H9 (cell line): ENCODE measurements at regions not wholly inside any gene's neighbourhood (a gene's known extent, or its start where the extent isn't known, plus 50 kb on each side); places are given as distances from the start of the nearest gene placed in this dataset.

Experiments used
- DNase-seq: peaks from one replicate; pipeline ENCODE4 v3.0.0-alpha.2; 2017
- H2AFZ ChIP-seq: one replicate; pipeline ENCODE4 v1.6.1; 2013; ENCODE audit warnings: mild to moderate bottlenecking, low read length, control low read depth, moderate library complexity
- H2AK5ac ChIP-seq: 2 replicates; pipeline ENCODE4 v1.6.1; 2013; ENCODE audit warnings: low read length, control low read depth, mixed read lengths; ENCODE audit not compliant: insufficient read length
- H2BK120ac ChIP-seq: one replicate; pipeline ENCODE4 v1.6.1; 2013; ENCODE audit warnings: low read depth, mild to moderate bottlenecking, low read length, control low read depth, inconsistent platforms; ENCODE audit not compliant: poor library complexity, severe bottlenecking
- H2BK12ac ChIP-seq: 2 replicates; pipeline ENCODE4 v1.6.1; 2013; ENCODE audit warnings: low read length, control low read depth, mixed read lengths, low read depth; ENCODE audit not compliant: insufficient read length
- H2BK15ac ChIP-seq: 2 replicates; pipeline ENCODE4 v1.6.1; 2013; ENCODE audit warnings: low read depth, low read length, control low read depth
- H2BK20ac ChIP-seq: one replicate; pipeline ENCODE4 v1.6.1; 2013; ENCODE audit warnings: low read depth, mild to moderate bottlenecking, low read length, control low read depth, inconsistent platforms; ENCODE audit not compliant: poor library complexity, severe bottlenecking
- H2BK5ac ChIP-seq: 2 replicates; pipeline ENCODE4 v1.6.1; 2013; ENCODE audit warnings: low read length, control low read depth, mixed read lengths; ENCODE audit not compliant: insufficient read length
- H3K14ac ChIP-seq: 2 replicates; pipeline ENCODE4 v1.6.1; 2013; ENCODE audit warnings: low read length, control low read depth; ENCODE audit not compliant: insufficient read depth
- H3K18ac ChIP-seq: 2 replicates; pipeline ENCODE4 v1.6.1; 2013; ENCODE audit warnings: low read depth, mild to moderate bottlenecking, mixed read lengths, low read length, control low read depth; ENCODE audit not compliant: insufficient read length
- H3K23ac ChIP-seq: 2 replicates; pipeline ENCODE4 v1.6.1; 2013; ENCODE audit warnings: low read length, control low read depth, mixed read lengths, low read depth; ENCODE audit not compliant: insufficient read length
- H3K23me2 ChIP-seq: 2 replicates; pipeline ENCODE4 v1.6.1; 2013; ENCODE audit warnings: low read depth, mild to moderate bottlenecking, mixed read lengths, low read length, control low read depth; ENCODE audit not compliant: insufficient read length, poor library complexity, severe bottlenecking
- H3K27ac ChIP-seq: 2 replicates; pipeline ENCODE4 v1.5.1; 2013; ENCODE audit warnings: low read length, control low read depth, mixed read lengths, low read depth; ENCODE audit not compliant: insufficient read length
- H3K27me3 ChIP-seq: 2 replicates; pipeline ENCODE4 v1.6.1; 2013; ENCODE audit warnings: low read length, control low read depth, inconsistent platforms; ENCODE audit not compliant: insufficient read depth
- H3K4ac ChIP-seq: 2 replicates; pipeline ENCODE4 v1.6.1; 2013; ENCODE audit warnings: low read depth, mild to moderate bottlenecking, control low read depth, inconsistent platforms, low read length, moderate library complexity
- H3K4me1 ChIP-seq: 2 replicates; pipeline ENCODE4 v1.6.1; 2013; ENCODE audit warnings: low read length, control low read depth, inconsistent platforms; ENCODE audit not compliant: insufficient read depth
- H3K4me2 ChIP-seq: 2 replicates; pipeline ENCODE4 v1.6.1; 2013; ENCODE audit warnings: low read length, control low read depth, mixed read lengths; ENCODE audit not compliant: insufficient read length, insufficient read depth
- H3K56ac ChIP-seq: 2 replicates; pipeline ENCODE4 v1.6.1; 2013; ENCODE audit warnings: low read depth, mild to moderate bottlenecking, mixed read lengths, low read length, control low read depth; ENCODE audit not compliant: insufficient read length
- H3K79me1 ChIP-seq: 2 replicates; pipeline ENCODE4 v1.6.1; 2013; ENCODE audit warnings: low read depth, mild to moderate bottlenecking, moderate library complexity, low read length, control low read depth, inconsistent platforms; ENCODE audit not compliant: insufficient read depth, poor library complexity, severe bottlenecking
- H3K79me2 ChIP-seq: 2 replicates; pipeline ENCODE4 v1.6.1; 2013; ENCODE audit warnings: low read length, control low read depth, inconsistent platforms; ENCODE audit not compliant: insufficient read depth
- H3K9ac ChIP-seq: 2 replicates; pipeline ENCODE4 v1.6.1; 2013; ENCODE audit warnings: low read length, control low read depth, mixed read lengths; ENCODE audit not compliant: insufficient read length; ENCODE audit errors: extremely low read depth
- H3K9me3 ChIP-seq: one replicate; pipeline ENCODE4 v1.6.1; 2013; ENCODE audit warnings: low read depth, low read length, inconsistent platforms; ENCODE audit not compliant: control insufficient read depth
- H3T11ph ChIP-seq: one replicate; pipeline ENCODE4 v1.6.1; 2013; ENCODE audit warnings: mild to moderate bottlenecking, low read length, control low read depth, inconsistent platforms
- H4K20me1 ChIP-seq: one replicate; pipeline ENCODE4 v1.6.1; 2013; ENCODE audit not compliant: control insufficient read depth, insufficient read length, insufficient read depth
- H4K5ac ChIP-seq: 2 replicates; pipeline ENCODE4 v1.6.1; 2013; ENCODE audit warnings: low read depth, mild to moderate bottlenecking, mixed read lengths, low read length, control low read depth; ENCODE audit not compliant: insufficient read length
- H4K8ac ChIP-seq: replicated peaks from 2 replicates; pipeline ENCODE4 v1.6.1; 2013; ENCODE audit warnings: low read length, control low read depth, mixed read lengths, low read depth; ENCODE audit not compliant: insufficient read length
- H4K91ac ChIP-seq: 2 replicates; pipeline ENCODE4 v1.6.1; 2013; ENCODE audit warnings: low read depth, mild to moderate bottlenecking, moderate library complexity, mixed read lengths, low read length, control low read depth; ENCODE audit not compliant: insufficient read length
- H3K27ac Mint-ChIP-seq, 3 experiments: 2 replicates in 2 of 3; 3 replicates in 1 of 3; pipeline ENCODE4 v1.8.0; 2020 to 2021; ENCODE audit warnings: mixed read lengths in 3 of 3, mild to moderate bottlenecking in 1 of 3, moderate library complexity in 1 of 3
- H3K27me3 Mint-ChIP-seq: 2 replicates; pipeline ENCODE4 v1.8.0; 2021; ENCODE audit warnings: low read depth, mild to moderate bottlenecking, moderate library complexity, mixed read lengths
- H3K36me3 Mint-ChIP-seq, 3 experiments: 2 replicates in 2 of 3; 3 replicates in 1 of 3; pipeline ENCODE4 v1.8.0; 2020 to 2021; ENCODE audit warnings: low read depth in 3 of 3, mixed read lengths in 3 of 3; ENCODE audit not compliant: insufficient read depth in 1 of 3
- H3K4me1 Mint-ChIP-seq, 2 experiments: 2 replicates each; pipeline ENCODE4 v1.8.0; 2020; ENCODE audit warnings: mixed read lengths in 2 of 2
- H3K4me3 Mint-ChIP-seq, 2 experiments: 2 replicates in 1 of 2; 3 replicates in 1 of 2; pipeline ENCODE4 v1.8.0; 2020 to 2021; ENCODE audit warnings: mild to moderate bottlenecking in 2 of 2, mixed read lengths in 2 of 2, moderate library complexity in 1 of 2
- H3K9me3 Mint-ChIP-seq, 2 experiments: 2 replicates in 1 of 2; 3 replicates in 1 of 2; pipeline ENCODE4 v1.8.0; 2020; ENCODE audit warnings: mild to moderate bottlenecking in 2 of 2, mixed read lengths in 2 of 2, moderate library complexity in 1 of 2
- WGBS: extraction: QIAGEN DNeasy Blood & Tissue Kit; methylation state at CpG from one replicate; pipeline ENCODE4 v1.1.7; 2013; ENCODE audit warnings: missing lambda C conversion rate, low lambda C conversion rate, mixed read lengths; ENCODE audit not compliant: insufficient read length; ENCODE audit errors: extremely low coverage; 5-methylcytosine and 5-hydroxymethylcytosine counted together
- TF ChIP-seq, protein P1 (sequence below): fragments of 200-600 bp; sonication (generic); conservative IDR thresholded peaks from 3 replicates; pipeline ENCODE4 v1.8.0; 2021; ENCODE audit warnings: antibody characterized with exemption, mild to moderate bottlenecking

DNA sequence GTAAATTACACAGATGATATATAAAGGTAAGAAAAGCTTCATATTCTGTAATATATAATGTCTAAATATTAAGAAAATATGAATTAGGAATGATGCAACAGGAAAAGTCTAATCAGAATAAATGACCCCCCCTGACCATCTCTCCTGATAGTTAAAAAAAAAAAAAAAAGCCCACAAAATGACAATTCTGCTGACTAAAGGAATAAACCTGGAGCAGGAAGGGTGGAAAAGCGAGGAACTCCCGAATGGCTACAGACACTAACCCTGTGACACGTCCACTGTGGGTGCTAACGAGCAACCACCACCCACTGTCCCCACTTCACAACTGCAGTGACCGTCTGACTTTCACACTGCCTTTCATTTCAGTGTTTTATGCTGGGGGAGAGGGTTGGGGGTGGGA lies 67.6 kb upstream of the FOXQ1 start:
- no peak for DNase-seq
- H2AFZ ChIP-seq, result no peak overlapping the region
- no peaks in the 10 kb centered on the region for H3K27me3 ChIP-seq
- H3K18ac ChIP-seq, result no peak overlapping the region
- no peak overlapping the region for H2AK5ac ChIP-seq
- no peaks in the 10 kb centered on the region for H4K20me1 ChIP-seq
- peaks cover 3% of the 10 kb centered on the region for H3K27me3 Mint-ChIP-seq
- no peak overlapping the region for H2BK5ac ChIP-seq
- H2BK15ac ChIP-seq, result no peak overlapping the region
- no peak overlapping the region for H3K56ac ChIP-seq
- H3K23me2 ChIP-seq, result no peaks in the 10 kb centered on the region
- no peaks in the 10 kb centered on the region for H3K9me3 ChIP-seq
- no peak overlapping the region for H3T11ph ChIP-seq
- no peak overlapping the region for H3K23ac ChIP-seq
- no peak overlapping the region for H3K27ac Mint-ChIP-seq
- H3K4me1 Mint-ChIP-seq, result peaks cover 9 to 13% of the 10 kb centered on the region in 2 experiments
- TF ChIP-seq, protein P1, sequence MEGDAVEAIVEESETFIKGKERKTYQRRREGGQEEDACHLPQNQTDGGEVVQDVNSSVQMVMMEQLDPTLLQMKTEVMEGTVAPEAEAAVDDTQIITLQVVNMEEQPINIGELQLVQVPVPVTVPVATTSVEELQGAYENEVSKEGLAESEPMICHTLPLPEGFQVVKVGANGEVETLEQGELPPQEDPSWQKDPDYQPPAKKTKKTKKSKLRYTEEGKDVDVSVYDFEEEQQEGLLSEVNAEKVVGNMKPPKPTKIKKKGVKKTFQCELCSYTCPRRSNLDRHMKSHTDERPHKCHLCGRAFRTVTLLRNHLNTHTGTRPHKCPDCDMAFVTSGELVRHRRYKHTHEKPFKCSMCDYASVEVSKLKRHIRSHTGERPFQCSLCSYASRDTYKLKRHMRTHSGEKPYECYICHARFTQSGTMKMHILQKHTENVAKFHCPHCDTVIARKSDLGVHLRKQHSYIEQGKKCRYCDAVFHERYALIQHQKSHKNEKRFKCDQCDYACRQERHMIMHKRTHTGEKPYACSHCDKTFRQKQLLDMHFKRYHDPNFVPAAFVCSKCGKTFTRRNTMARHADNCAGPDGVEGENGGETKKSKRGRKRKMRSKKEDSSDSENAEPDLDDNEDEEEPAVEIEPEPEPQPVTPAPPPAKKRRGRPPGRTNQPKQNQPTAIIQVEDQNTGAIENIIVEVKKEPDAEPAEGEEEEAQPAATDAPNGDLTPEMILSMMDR, result no peak
- no peak overlapping the region for H4K8ac ChIP-seq
- H3K4ac ChIP-seq, result no peak overlapping the region
- WGBS, result no CpG with 5 or more reads among the region's 5 CpGs
- no peak overlapping the region for H2BK120ac ChIP-seq
- H2BK12ac ChIP-seq, result no peak overlapping the region
- H3K9me3 Mint-ChIP-seq, result no peaks in the 10 kb centered on the region
- H2BK20ac ChIP-seq, result no peak overlapping the region
- H3K4me2 ChIP-seq, result no peak overlapping the region
- H3K79me1 ChIP-seq, result no peaks in the 10 kb centered on the region
- no peaks in the 10 kb centered on the region for H3K36me3 Mint-ChIP-seq
- H3K79me2 ChIP-seq, result no peaks in the 10 kb centered on the region
- no peak overlapping the region for H3K27ac ChIP-seq
- no peak overlapping the region for H3K14ac ChIP-seq
- H4K91ac ChIP-seq, result no peak overlapping the region
- no peak overlapping the region for H3K4me3 Mint-ChIP-seq
- H4K5ac ChIP-seq, result no peak overlapping the region
- H3K4me1 ChIP-seq, result 0 out of 2 replicates have a peak, but pooled peaks cover 4% of the 10 kb centered on the region
- H3K9ac ChIP-seq, result no peak overlapping the region
